SU-DHL-6 (cell line): ENCODE measurements at regions not wholly inside any gene's neighbourhood (a gene's known extent, or its start where the extent isn't known, plus 50 kb on each side); places are given as distances from the start of the nearest gene placed in this dataset.

Source experiments
- H2AFZ ChIP-seq: fragments of 200-600 bp; sonication (generic); 2 replicates; pipeline ENCODE4 v1.6.1; 2014; ENCODE audit warnings: low read depth, mild to moderate bottlenecking, moderate library complexity, mixed read lengths, antibody characterized with exemption, low read length; ENCODE audit not compliant: severe bottlenecking
- H3F3A ChIP-seq: fragments of 200-600 bp; shearing (Covaris generic); 2 replicates; pipeline ENCODE4 v1.6.0; 2016; ENCODE audit warnings: antibody characterized with exemption, mild to moderate bottlenecking; ENCODE audit not compliant: insufficient read depth
- H3K27ac ChIP-seq: fragments of 200-600 bp; sonication (generic); 2 replicates; pipeline ENCODE4 v1.5.1; 2016; ENCODE audit warnings: low read depth, mild to moderate bottlenecking, low read length, moderate library complexity, mixed read lengths
- H3K27me3 ChIP-seq: fragments of 200-600 bp; sonication (generic), shearing (Covaris generic); 2 replicates; pipeline ENCODE4 v1.6.0; 2014; ENCODE audit warnings: mild to moderate bottlenecking, low read length
- H3K36me3 ChIP-seq: fragments of 200-600 bp; sonication (generic); 2 replicates; pipeline ENCODE4 v1.6.1; 2014; ENCODE audit warnings: mild to moderate bottlenecking, low read length, mixed read lengths
- H3K4me2 ChIP-seq: fragments of 300-600, 200-600 bp; shearing (Covaris generic), sonication (generic); 2 replicates; pipeline ENCODE4 v1.6.0; 2014; ENCODE audit warnings: low read length, low read depth, mild to moderate bottlenecking; ENCODE audit not compliant: poor library complexity, severe bottlenecking
- H3K4me3 ChIP-seq: fragments of 200-600 bp; sonication (generic); 2 replicates; pipeline ENCODE4 v1.5.1; 2014; ENCODE audit warnings: antibody characterized with exemption, low read length, mild to moderate bottlenecking, mixed read lengths; ENCODE audit not compliant: insufficient read depth, poor library complexity, severe bottlenecking
- H3K79me2 ChIP-seq: fragments of 200-600 bp; sonication (generic); 2 replicates; pipeline ENCODE4 v1.6.1; 2014; ENCODE audit warnings: mild to moderate bottlenecking, low read length, moderate library complexity; ENCODE audit not compliant: insufficient read depth
- H3K9ac ChIP-seq: fragments of 200-600 bp; sonication (generic); 2 replicates; pipeline ENCODE4 v1.7.0; 2014; ENCODE audit warnings: mild to moderate bottlenecking, low read length
- H3K9me2 ChIP-seq: fragments of 200-600 bp; sonication (generic); replicated peaks from 2 replicates; pipeline ENCODE4 v1.6.1; 2014; ENCODE audit warnings: low read length; ENCODE audit not compliant: insufficient read depth
- H3K9me3 ChIP-seq: fragments of 200-600 bp; sonication (generic); 2 replicates; pipeline ENCODE4 v1.6.1; 2014; ENCODE audit warnings: low read length, mixed read lengths; ENCODE audit not compliant: insufficient read depth
- H4K20me1 ChIP-seq: fragments of 200-600 bp; sonication (generic); 2 replicates; pipeline ENCODE4 v1.6.1; 2014; ENCODE audit warnings: low read depth, mild to moderate bottlenecking, antibody characterized with exemption, low read length, moderate library complexity, mixed read lengths
- EZH2phosphoT487 ChIP-seq: fragments of 200-600 bp; sonication (generic), shearing (Covaris generic); conservative IDR thresholded peaks from 2 replicates; pipeline ENCODE4 v1.6.1; 2018; ENCODE audit warnings: mild to moderate bottlenecking, antibody characterized with exemption, low read length, moderate library complexity, mixed read lengths
- TF ChIP-seq, protein P1 (sequence below): fragments of 200-600 bp; sonication (generic); IDR thresholded peaks from one replicate; pipeline ENCODE4 v1.5.1; 2017; ENCODE audit warnings: antibody characterized with exemption, mild to moderate bottlenecking, low read length, moderate library complexity; ENCODE audit not compliant: insufficient read depth, poor library complexity, severe bottlenecking

DNA sequence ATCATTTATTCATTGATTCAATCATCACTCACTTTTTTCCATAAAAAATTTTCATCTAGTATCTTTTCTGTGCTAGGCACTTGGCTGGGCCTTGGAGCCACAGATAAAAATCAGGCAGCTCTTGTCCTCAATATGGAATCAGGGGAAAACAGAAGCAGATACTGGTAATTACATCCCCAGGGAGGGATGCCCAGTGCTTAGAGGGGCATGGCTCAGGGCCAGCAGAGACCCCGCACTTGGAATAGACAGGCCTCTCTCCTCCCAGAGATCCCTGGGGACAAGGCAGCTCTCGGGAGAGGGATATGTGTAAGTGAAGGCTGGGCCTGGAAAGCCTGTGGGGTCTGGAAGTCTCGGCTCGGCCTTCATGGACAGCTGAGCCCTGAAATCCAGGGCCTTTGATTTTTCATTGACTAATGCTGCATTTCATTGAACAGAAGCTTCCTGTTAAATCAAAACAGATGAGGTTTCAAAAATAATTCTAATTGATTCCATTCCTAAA lies 180.4 kb downstream of the FOXD2 start:
- no peaks in the 10 kb centered on the region for H3K9me2 ChIP-seq
- H3F3A ChIP-seq = no peaks in the 10 kb centered on the region
- no peaks in the 10 kb centered on the region for H4K20me1 ChIP-seq
- no peaks in the 10 kb centered on the region for H3K36me3 ChIP-seq
- H3K9ac ChIP-seq = no peak overlapping the region
- no peak overlapping the region for H3K4me3 ChIP-seq
- TF ChIP-seq EZH2phosphoT487 = no peak
- TF ChIP-seq, protein P1, sequence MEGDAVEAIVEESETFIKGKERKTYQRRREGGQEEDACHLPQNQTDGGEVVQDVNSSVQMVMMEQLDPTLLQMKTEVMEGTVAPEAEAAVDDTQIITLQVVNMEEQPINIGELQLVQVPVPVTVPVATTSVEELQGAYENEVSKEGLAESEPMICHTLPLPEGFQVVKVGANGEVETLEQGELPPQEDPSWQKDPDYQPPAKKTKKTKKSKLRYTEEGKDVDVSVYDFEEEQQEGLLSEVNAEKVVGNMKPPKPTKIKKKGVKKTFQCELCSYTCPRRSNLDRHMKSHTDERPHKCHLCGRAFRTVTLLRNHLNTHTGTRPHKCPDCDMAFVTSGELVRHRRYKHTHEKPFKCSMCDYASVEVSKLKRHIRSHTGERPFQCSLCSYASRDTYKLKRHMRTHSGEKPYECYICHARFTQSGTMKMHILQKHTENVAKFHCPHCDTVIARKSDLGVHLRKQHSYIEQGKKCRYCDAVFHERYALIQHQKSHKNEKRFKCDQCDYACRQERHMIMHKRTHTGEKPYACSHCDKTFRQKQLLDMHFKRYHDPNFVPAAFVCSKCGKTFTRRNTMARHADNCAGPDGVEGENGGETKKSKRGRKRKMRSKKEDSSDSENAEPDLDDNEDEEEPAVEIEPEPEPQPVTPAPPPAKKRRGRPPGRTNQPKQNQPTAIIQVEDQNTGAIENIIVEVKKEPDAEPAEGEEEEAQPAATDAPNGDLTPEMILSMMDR = no peak
- H3K27me3 ChIP-seq = no peaks in the 10 kb centered on the region
- no peaks in the 10 kb centered on the region for H3K79me2 ChIP-seq
- H2AFZ ChIP-seq = no peak overlapping the region
- no peaks in the 10 kb centered on the region for H3K9me3 ChIP-seq
- H3K4me2 ChIP-seq = no peak overlapping the region
- H3K27ac ChIP-seq = no peak overlapping the region

DNA sequence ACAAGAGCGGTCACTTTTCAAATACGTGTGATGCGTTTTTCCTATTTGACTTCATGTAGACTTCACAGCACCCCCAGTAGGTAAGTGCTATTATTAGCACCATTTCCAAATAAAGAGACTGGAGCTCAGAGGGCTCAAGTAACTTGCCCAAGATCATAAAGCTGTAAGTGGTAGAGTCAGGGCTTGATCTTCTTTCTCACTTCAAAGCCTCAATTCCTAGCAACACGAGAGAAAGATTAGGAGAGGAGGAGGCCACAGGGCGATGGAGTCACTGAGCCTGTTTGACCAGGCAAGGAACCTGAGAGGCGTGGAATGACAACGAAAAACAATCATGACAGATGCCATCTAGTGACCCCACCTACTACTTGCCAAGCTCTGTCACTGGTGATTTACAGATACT lies 181.0 kb downstream of the FOXD2 start:
- Histone ChIP-seq H3F3A (no peaks in the 10 kb centered on the region), H3K4me3 (no peak overlapping the region), H3K36me3 (no peaks in the 10 kb centered on the region), H4K20me1 (no peaks in the 10 kb centered on the region), H3K27ac (no peak overlapping the region), H3K9ac (no peak overlapping the region), H2AFZ (no peak overlapping the region), H3K9me2 (no peaks in the 10 kb centered on the region), H3K27me3 (no peaks in the 10 kb centered on the region), H3K79me2 (no peaks in the 10 kb centered on the region), H3K9me3 (no peaks in the 10 kb centered on the region), H3K4me2 (no peak overlapping the region)
- TF ChIP-seq EZH2phosphoT487 = no peak
- TF ChIP-seq, protein P1 = no peak

DNA sequence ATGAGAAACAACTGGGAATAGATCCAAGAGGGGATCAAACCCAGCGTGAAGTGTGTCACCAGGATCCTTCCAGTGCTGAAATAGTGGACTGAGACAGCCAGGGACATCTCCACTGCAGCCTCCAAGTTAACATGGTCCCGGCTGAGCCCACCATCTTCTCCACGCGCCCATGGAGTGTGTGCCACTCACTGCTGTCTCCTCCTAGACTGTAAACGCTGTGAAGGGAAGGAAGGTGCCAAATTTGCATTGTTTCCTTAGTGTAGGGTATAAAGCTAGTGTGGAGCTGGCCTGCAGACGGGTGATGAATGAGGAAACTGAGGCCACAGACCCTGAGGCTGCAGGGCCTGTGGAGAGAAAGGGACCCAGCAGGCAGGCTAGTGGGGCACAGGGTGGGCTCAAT lies 183.6 kb downstream of the FOXD2 start:
- H3K9me2 ChIP-seq = no peaks in the 10 kb centered on the region
- no peak overlapping the region for H3K9ac ChIP-seq
- no peak overlapping the region for H3K4me2 ChIP-seq
- no peak overlapping the region for H2AFZ ChIP-seq
- H3K36me3 ChIP-seq = no peaks in the 10 kb centered on the region
- no peaks in the 10 kb centered on the region for H3K9me3 ChIP-seq
- TF ChIP-seq, protein P1 = no peak
- no peak for TF ChIP-seq EZH2phosphoT487
- H3F3A ChIP-seq = no peaks in the 10 kb centered on the region
- no peak overlapping the region for H3K27ac ChIP-seq
- H4K20me1 ChIP-seq = no peaks in the 10 kb centered on the region
- no peak overlapping the region for H3K4me3 ChIP-seq
- no peaks in the 10 kb centered on the region for H3K79me2 ChIP-seq
- no peaks in the 10 kb centered on the region for H3K27me3 ChIP-seq

DNA sequence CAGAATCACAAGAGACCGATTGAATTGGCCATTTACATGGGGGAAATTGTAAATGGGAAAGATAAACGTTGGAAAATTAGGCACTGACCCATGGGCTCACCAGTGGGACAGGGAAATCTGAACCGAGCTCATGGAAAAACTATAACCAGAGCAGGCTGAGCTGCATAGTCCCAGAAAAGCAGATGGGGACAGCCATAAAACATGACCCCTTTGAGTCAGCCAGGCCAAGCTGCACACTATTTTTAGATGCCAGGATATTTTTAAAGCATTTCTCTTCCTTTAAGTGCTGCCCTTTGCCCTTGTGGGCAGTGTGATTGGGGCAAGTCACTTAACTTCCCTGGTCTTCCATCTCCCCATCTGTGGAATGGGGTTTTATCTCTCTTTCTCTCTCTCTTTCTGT lies 184.1 kb downstream of the FOXD2 start:
- H4K20me1 ChIP-seq = no peaks in the 10 kb centered on the region
- no peak overlapping the region for H3K9ac ChIP-seq
- H3K36me3 ChIP-seq = no peaks in the 10 kb centered on the region
- no peaks in the 10 kb centered on the region for H3F3A ChIP-seq
- no peaks in the 10 kb centered on the region for H3K9me2 ChIP-seq
- no peak overlapping the region for H3K4me2 ChIP-seq
- no peaks in the 10 kb centered on the region for H3K9me3 ChIP-seq
- H3K79me2 ChIP-seq = no peaks in the 10 kb centered on the region
- no peak overlapping the region for H3K4me3 ChIP-seq
- TF ChIP-seq, protein P1 = no peak
- no peak for TF ChIP-seq EZH2phosphoT487
- H3K27me3 ChIP-seq = no peaks in the 10 kb centered on the region
- no peak overlapping the region for H3K27ac ChIP-seq
- no peak overlapping the region for H2AFZ ChIP-seq
